ENCODE measurements at regions not wholly inside any gene's neighbourhood (a gene's known extent, or its start where the extent isn't known, plus 50 kb on each side); places are given as distances from the start of the nearest gene placed in this dataset.

GRCh38 chr2:7225848-7226247, 308.6 kb downstream of the RNF144A start:
- intact Hi-C loops (cut with DNase I), result no loop called here
- no peak overlapping the region for H3K4me3 ChIP-seq (replicated peaks in 1 of 3)
- 77 to 78% methylated on average over 1 of the region's 1 CpG for WGBS, 2 donors
- no peaks in the 10 kb centered on the region for H3K36me3 ChIP-seq
- H3K27me3 ChIP-seq, result no peaks in the 10 kb centered on the region
- no peaks in the 10 kb centered on the region for H3K4me1 ChIP-seq
- no peak overlapping the region for H3K27ac ChIP-seq
- H3K9me3 ChIP-seq, result no peaks in the 10 kb centered on the region
- TF ChIP-seq POLR2A (IDR thresholded peaks at IDR 0.05), result no peak
- DNase-seq, result no peak

GRCh38 chr2:7226501-7226900, 309.3 kb downstream of the RNF144A start:
- TF ChIP-seq, protein P1, sequence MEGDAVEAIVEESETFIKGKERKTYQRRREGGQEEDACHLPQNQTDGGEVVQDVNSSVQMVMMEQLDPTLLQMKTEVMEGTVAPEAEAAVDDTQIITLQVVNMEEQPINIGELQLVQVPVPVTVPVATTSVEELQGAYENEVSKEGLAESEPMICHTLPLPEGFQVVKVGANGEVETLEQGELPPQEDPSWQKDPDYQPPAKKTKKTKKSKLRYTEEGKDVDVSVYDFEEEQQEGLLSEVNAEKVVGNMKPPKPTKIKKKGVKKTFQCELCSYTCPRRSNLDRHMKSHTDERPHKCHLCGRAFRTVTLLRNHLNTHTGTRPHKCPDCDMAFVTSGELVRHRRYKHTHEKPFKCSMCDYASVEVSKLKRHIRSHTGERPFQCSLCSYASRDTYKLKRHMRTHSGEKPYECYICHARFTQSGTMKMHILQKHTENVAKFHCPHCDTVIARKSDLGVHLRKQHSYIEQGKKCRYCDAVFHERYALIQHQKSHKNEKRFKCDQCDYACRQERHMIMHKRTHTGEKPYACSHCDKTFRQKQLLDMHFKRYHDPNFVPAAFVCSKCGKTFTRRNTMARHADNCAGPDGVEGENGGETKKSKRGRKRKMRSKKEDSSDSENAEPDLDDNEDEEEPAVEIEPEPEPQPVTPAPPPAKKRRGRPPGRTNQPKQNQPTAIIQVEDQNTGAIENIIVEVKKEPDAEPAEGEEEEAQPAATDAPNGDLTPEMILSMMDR (IDR thresholded peaks at IDR 0.05), result no peak
- no peak for TF ChIP-seq POLR2A (IDR thresholded peaks at IDR 0.05)
- H3K27me3 ChIP-seq, result no peaks in the 10 kb centered on the region
- no peaks in the 10 kb centered on the region for H3K9me3 ChIP-seq
- H3K4me1 ChIP-seq, result no peaks in the 10 kb centered on the region
- no peaks in the 10 kb centered on the region for H3K36me3 ChIP-seq
- intact Hi-C loops (cut with DNase I), result no loop called here
- no peak overlapping the region for H3K4me3 ChIP-seq (replicated peaks in 1 of 3)
- no peak overlapping the region for H3K27ac ChIP-seq
- no peak for DNase-seq
- 29 to 31% methylated on average over 1 of the region's 1 CpG for WGBS, 2 donors

- Histone ChIP-seq H3K4me1 (no peaks in the 10 kb centered on the region), H3K27ac (no peak overlapping the region), H3K4me3 (replicated peaks in 1 of 3) (no peak overlapping the region), H3K36me3 (no peaks in the 10 kb centered on the region), H3K9me3 (no peaks in the 10 kb centered on the region), H3K27me3 (no peaks in the 10 kb centered on the region)
- TF ChIP-seq, protein P1 (IDR thresholded peaks at IDR 0.05), result no peak
- TF ChIP-seq POLR2A (IDR thresholded peaks at IDR 0.05), result no peak
- intact Hi-C loops (cut with DNase I), result no loop called here
- WGBS, 2 donors, result 42 to 88% methylated on average over 1 of the region's 1 CpG
- DNase-seq, result no peak
Measured at GRCh38 chr2:7233126-7233525, 315.9 kb downstream of the RNF144A start.

GRCh38 chr2:7237466-7237865, 320.3 kb downstream of the RNF144A start:
- Histone ChIP-seq H3K9me3 (no peaks in the 10 kb centered on the region), H3K4me1 (no peaks in the 10 kb centered on the region), H3K27ac (no peak overlapping the region), H3K27me3 (no peaks in the 10 kb centered on the region), H3K36me3 (no peaks in the 10 kb centered on the region), H3K4me3 (replicated peaks in 1 of 3) (no peak overlapping the region)
- intact Hi-C loops (cut with DNase I), result no loop called here
- TF ChIP-seq POLR2A (IDR thresholded peaks at IDR 0.05), result no peak
- TF ChIP-seq, protein P1 (IDR thresholded peaks at IDR 0.05), result no peak
- no peak for DNase-seq
- WGBS, 2 donors, result 93 to 94% methylated on average over 13 of the region's 13 CpGs

DNA sequence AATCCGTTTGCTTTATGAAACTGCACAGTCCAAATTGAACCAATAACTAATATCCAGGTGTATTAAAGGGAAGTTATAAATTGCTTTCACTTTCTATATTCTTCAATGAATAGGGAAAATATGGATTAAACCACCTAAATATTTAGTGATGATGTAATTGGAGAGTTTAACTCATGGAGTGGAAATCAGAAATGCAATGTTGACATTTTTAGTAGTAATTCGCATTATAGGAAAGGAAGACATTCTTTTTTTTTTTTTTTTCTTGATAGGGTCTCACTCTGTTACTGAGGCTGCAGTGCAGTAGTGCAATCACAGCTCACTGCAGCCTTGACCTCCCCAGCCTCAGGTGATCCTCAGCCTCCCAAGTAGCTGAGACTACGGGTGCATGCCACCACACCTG, 321.9 kb downstream of the RNF144A start:
- intact Hi-C loops (cut with DNase I), result no loop called here
- H3K27me3 ChIP-seq, result no peaks in the 10 kb centered on the region
- 80 to 89% methylated on average over 3 of the region's 3 CpGs for WGBS, 2 donors
- DNase-seq, result no peak
- H3K9me3 ChIP-seq, result no peaks in the 10 kb centered on the region
- no peak overlapping the region for H3K4me3 ChIP-seq (replicated peaks in 1 of 3)
- no peak overlapping the region for H3K27ac ChIP-seq
- H3K36me3 ChIP-seq, result no peaks in the 10 kb centered on the region
- no peaks in the 10 kb centered on the region for H3K4me1 ChIP-seq
- TF ChIP-seq POLR2A (IDR thresholded peaks at IDR 0.05), result no peak
- TF ChIP-seq, protein P1 (IDR thresholded peaks at IDR 0.05), result no peak
